ENCODE measurements at regions not wholly inside any gene's neighbourhood (a gene's known extent, or its start where the extent isn't known, plus 50 kb on each side); places are given as distances from the start of the nearest gene placed in this dataset.
A peak's percentile ranks its signal among the peaks of the same experiment; 100 is the strongest.

- no peak for DNase-seq (ENCODE audit: low spot score)
Measured at GRCh38 chr5:133769842-133770241, 157.5 kb upstream of the FSTL4 start.

GRCh38 chr5:133763744-133764143, 151.4 kb upstream of the FSTL4 start:
- no peak for DNase-seq (ENCODE audit: low spot score)

GRCh38 chr5:133761632-133762031, 149.3 kb upstream of the FSTL4 start:
- DNase-seq (ENCODE audit: low spot score) = no peak

- DNase-seq (ENCODE audit: low spot score) = no peak
Measured at GRCh38 chr5:133760532-133760931, 148.2 kb upstream of the FSTL4 start.

GRCh38 chr5:133758641-133759040, 146.3 kb upstream of the FSTL4 start:
- no peak for DNase-seq (ENCODE audit: low spot score)

- DNase-seq (ENCODE audit: low spot score) = no peak
Measured at GRCh38 chr5:133757396-133757945, 145.1 kb upstream of the FSTL4 start.

- DNase-seq (ENCODE audit: low spot score) = no peak
Measured at GRCh38 chr5:133756756-133757155, 144.4 kb upstream of the FSTL4 start.

- DNase-seq (ENCODE audit: low spot score) = no peak
Measured at GRCh38 chr5:133756036-133756435, 143.7 kb upstream of the FSTL4 start.

GRCh38 chr5:133754575-133755169, 142.3 kb upstream of the FSTL4 start:
- DNase-seq (ENCODE audit: low spot score) = peak; percentile 22

- DNase-seq (ENCODE audit: low spot score) = no peak
Measured at GRCh38 chr5:133753856-133754255, 141.5 kb upstream of the FSTL4 start.

GRCh38 chr5:133751846-133752245, 139.5 kb upstream of the FSTL4 start:
- no peak for DNase-seq (ENCODE audit: low spot score)

GRCh38 chr5:133751421-133751820, 139.1 kb upstream of the FSTL4 start:
- no peak for DNase-seq (ENCODE audit: low spot score)

- no peak for DNase-seq (ENCODE audit: low spot score)
Measured at GRCh38 chr5:133750856-133751255, 138.5 kb upstream of the FSTL4 start.

- no peak for DNase-seq (ENCODE audit: low spot score)
Measured at GRCh38 chr5:133750356-133750755, 138.0 kb upstream of the FSTL4 start.

- no peak for DNase-seq (ENCODE audit: low spot score)
Measured at GRCh38 chr5:133749331-133749985, 137.1 kb upstream of the FSTL4 start.

- DNase-seq (ENCODE audit: low spot score) = no peak
Measured at GRCh38 chr5:133746834-133747233, 134.5 kb upstream of the FSTL4 start.

- DNase-seq (ENCODE audit: low spot score) = no peak
Measured at GRCh38 chr5:133744960-133745308, 132.6 kb upstream of the FSTL4 start.

- DNase-seq (ENCODE audit: low spot score) = no peak
Measured at GRCh38 chr5:133744051-133744959, 132.0 kb upstream of the FSTL4 start.

- no peak for DNase-seq (ENCODE audit: low spot score)
Measured at GRCh38 chr5:133742431-133742988, 130.2 kb upstream of the FSTL4 start.

GRCh38 chr5:133741818-133742355, 129.5 kb upstream of the FSTL4 start:
- no peak for DNase-seq (ENCODE audit: low spot score)

- no peak for DNase-seq (ENCODE audit: low spot score)
Measured at GRCh38 chr5:133741396-133741795, 129.1 kb upstream of the FSTL4 start.

GRCh38 chr5:133739181-133739780, 126.9 kb upstream of the FSTL4 start:
- DNase-seq (ENCODE audit: low spot score) = no peak

Data from hematopoietic multipotent progenitor cell treated with erythropoietin and hydrocortisone succinate and interleukin-3 and kit ligand, for 17 days (in vitro differentiated cells).